GM18861 (cell line): ENCODE measurements at regions not wholly inside any gene's neighbourhood (a gene's known extent, or its start where the extent isn't known, plus 50 kb on each side); places are given as distances from the start of the nearest gene placed in this dataset.
"Not testable (repeated sequence)": the region's sequence is repeated elsewhere in the genome, so short reads cannot be mapped to it uniquely, and the experiment has no call there.

ENCODE experiments used
- ATAC-seq: cut with Tn5 transposase; IDR thresholded peaks from one replicate; pipeline ENCODE4 v1.9.1; 2021; ENCODE audit not compliant: unreplicated experiment

- ATAC-seq = no peak
Observed at GRCh38 chr5:62077823-62078550, 228.0 kb upstream of the KIF2A start.

- no peak for ATAC-seq
Observed at GRCh38 chr5:62082370-62082801, 223.6 kb upstream of the KIF2A start.

- no peak for ATAC-seq
Observed at GRCh38 chr5:62083247-62083646, 222.8 kb upstream of the KIF2A start.

GRCh38 chr5:62083661-62084060 lies 222.3 kb upstream of the KIF2A start:
- no peak for ATAC-seq

- ATAC-seq = no peak
Observed at GRCh38 chr5:62084391-62084790, 221.6 kb upstream of the KIF2A start.

- no peak for ATAC-seq
Observed at GRCh38 chr5:62090953-62091352, 215.1 kb upstream of the KIF2A start.

- no peak for ATAC-seq
Observed at GRCh38 chr5:62093411-62093810, 212.6 kb upstream of the KIF2A start.

- ATAC-seq = no peak
Observed at GRCh38 chr5:62093976-62094375, 212.0 kb upstream of the KIF2A start.

GRCh38 chr5:62097361-62097760 lies 208.6 kb upstream of the KIF2A start:
- ATAC-seq = no peak

GRCh38 chr5:62100201-62100600 lies 205.8 kb upstream of the KIF2A start:
- no peak for ATAC-seq

GRCh38 chr5:62103863-62104262 lies 202.1 kb upstream of the KIF2A start:
- not testable (repeated sequence) for ATAC-seq

GRCh38 chr5:62111428-62111827 lies 194.6 kb upstream of the KIF2A start:
- ATAC-seq = no peak

GRCh38 chr5:62112689-62113228 lies 193.2 kb upstream of the KIF2A start:
- no peak for ATAC-seq

GRCh38 chr5:62115014-62115413 lies 191.0 kb upstream of the KIF2A start:
- ATAC-seq = no peak

- ATAC-seq = no peak
Observed at GRCh38 chr5:62124266-62124665, 181.7 kb upstream of the KIF2A start.

GRCh38 chr5:62126090-62126489 lies 179.9 kb upstream of the KIF2A start:
- no peak for ATAC-seq

GRCh38 chr5:62127098-62127736 lies 178.8 kb upstream of the KIF2A start:
- ATAC-seq = no peak

- no peak for ATAC-seq
Observed at GRCh38 chr5:62130107-62130506, 175.9 kb upstream of the KIF2A start.

- no peak for ATAC-seq
Observed at GRCh38 chr5:62132276-62132675, 173.7 kb upstream of the KIF2A start.

- no peak for ATAC-seq
Observed at GRCh38 chr5:62133426-62133825, 172.6 kb upstream of the KIF2A start.

GRCh38 chr5:62134811-62135210 lies 171.2 kb upstream of the KIF2A start:
- ATAC-seq = no peak

GRCh38 chr5:62137628-62138027 lies 168.4 kb upstream of the KIF2A start:
- no peak for ATAC-seq
